ENCODE measurements at regions not wholly inside any gene's neighbourhood (a gene's known extent, or its start where the extent isn't known, plus 50 kb on each side); places are given as distances from the start of the nearest gene placed in this dataset.
A peak's percentile ranks its signal among the peaks of the same experiment; 100 is the strongest.
"Not testable (repeated sequence)": the region's sequence is repeated elsewhere in the genome, so short reads cannot be mapped to it uniquely, and the experiment has no call there.

DNA sequence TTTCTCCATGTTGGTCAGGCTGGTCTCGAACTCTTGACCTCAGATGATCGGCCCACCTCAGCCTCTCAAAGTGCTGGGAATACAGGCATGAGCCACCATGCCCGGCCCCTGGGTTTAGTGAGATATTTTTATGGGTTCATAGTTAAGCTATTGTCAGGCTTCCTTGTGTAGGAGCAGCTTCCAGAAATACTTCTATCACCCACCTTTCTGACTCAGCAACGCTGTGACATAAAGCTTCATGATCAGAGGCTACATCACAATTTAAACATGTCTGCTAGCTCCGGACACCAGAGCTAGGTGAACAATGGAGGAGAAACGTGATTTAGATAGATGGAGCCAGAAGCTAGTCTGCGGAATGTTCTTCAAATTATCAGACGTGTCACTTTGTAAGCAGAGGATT is 295.8 kb upstream of the LYZL1 start:
- WGBS: 85% methylated on average over 8 of the region's 8 CpGs
- H3K36me3 ChIP-seq: no peaks in the 10 kb centered on the region
- H3K4me1 ChIP-seq: peaks cover 0 to 6% (median 0%) of the 10 kb centered on the region in 4 donors
- H3K9me3 ChIP-seq: no peaks in the 10 kb centered on the region
- DNase-seq (ENCODE audit: extremely low spot score): peak; percentile 66
- no peaks in the 10 kb centered on the region for H3K27me3 ChIP-seq
- no peak for TF ChIP-seq POLR2AphosphoS5 (IDR thresholded peaks at IDR 0.05)
- TF ChIP-seq POLR2A (IDR thresholded peaks at IDR 0.05; ENCODE audit: low read depth): no peak
- TF ChIP-seq EP300 (IDR thresholded peaks at IDR 0.05): no peak
- no peak for TF ChIP-seq CTCF (IDR thresholded peaks at IDR 0.05)
- H3K4me3 ChIP-seq: no peak overlapping the region
- intact Hi-C loops (cut with DNase I): loop anchor here (5.0 kb wide), 1 partner anchor 316 kb away; the partner anchor contains the start of gene BAMBI
- H3K27ac ChIP-seq (replicated peaks in 1 of 4): no peak overlapping the region

DNA sequence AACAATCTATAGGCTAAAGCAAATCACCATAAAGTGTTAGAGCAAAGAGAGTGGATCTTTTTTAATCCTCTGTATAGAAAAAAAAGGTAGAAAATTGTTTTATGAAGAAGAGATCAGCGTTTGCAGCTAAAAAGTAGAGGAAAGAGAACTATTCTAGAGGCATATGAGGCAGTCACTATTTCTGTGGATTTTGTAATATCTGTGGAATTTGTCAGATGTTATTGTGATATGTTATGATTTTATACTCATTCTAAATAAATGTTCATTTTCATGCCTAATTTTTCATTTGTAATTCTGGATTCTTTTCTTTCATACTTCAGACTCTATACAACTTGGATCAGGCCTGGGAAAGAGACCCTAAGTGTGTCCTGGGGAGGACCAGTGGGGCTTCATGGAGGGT is 295.0 kb upstream of the LYZL1 start:
- WGBS: 74% methylated on average over 1 of the region's 1 CpG
- no peak overlapping the region for H3K4me3 ChIP-seq
- H3K9me3 ChIP-seq: no peaks in the 10 kb centered on the region
- no peaks in the 10 kb centered on the region for H3K36me3 ChIP-seq
- no peaks in the 10 kb centered on the region for H3K27me3 ChIP-seq
- no peak for TF ChIP-seq POLR2A (IDR thresholded peaks at IDR 0.05; ENCODE audit: low read depth)
- TF ChIP-seq POLR2AphosphoS5 (IDR thresholded peaks at IDR 0.05): no peak
- TF ChIP-seq CTCF (IDR thresholded peaks at IDR 0.05): no peak
- TF ChIP-seq EP300 (IDR thresholded peaks at IDR 0.05): no peak
- no peak overlapping the region for H3K27ac ChIP-seq (replicated peaks in 1 of 4)
- intact Hi-C loops (cut with DNase I): loop anchor here (5.0 kb wide), 1 partner anchor 317 kb away; the partner anchor contains the start of gene BAMBI
- DNase-seq (ENCODE audit: extremely low spot score): no peak
- H3K4me1 ChIP-seq: peaks cover 0 to 6% (median 0%) of the 10 kb centered on the region in 4 donors

DNA sequence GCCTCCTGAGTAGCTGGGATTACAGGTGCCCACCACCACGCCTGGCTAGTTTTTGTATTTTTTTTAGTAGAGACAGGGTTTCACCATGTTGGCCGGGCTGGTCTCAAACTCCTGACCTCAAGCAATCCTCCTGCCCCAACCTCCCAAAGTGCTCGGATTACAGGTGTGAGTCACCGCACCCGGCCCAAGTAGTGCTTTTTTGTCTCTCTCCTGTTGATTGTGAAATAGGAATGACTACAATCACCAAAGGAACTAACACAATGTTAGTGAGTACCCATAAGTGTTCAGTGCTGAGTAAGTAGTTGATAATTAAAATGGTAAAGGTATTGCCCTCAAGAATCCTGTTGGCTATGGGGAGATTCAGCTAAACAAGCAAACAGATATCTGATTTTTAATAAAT is 294.1 kb upstream of the LYZL1 start:
- H3K4me1 ChIP-seq; H3K9me3 ChIP-seq; H3K36me3 ChIP-seq; H3K4me3 ChIP-seq; H3K27ac ChIP-seq (replicated peaks in 1 of 4); H3K27me3 ChIP-seq; DNase-seq (ENCODE audit: extremely low spot score): not testable (repeated sequence)
- 96% methylated on average over 5 of the region's 5 CpGs for WGBS
- intact Hi-C loops (cut with DNase I): loop anchor here (5.0 kb wide), 1 partner anchor 318 kb away; the partner anchor contains the start of gene BAMBI

DNA sequence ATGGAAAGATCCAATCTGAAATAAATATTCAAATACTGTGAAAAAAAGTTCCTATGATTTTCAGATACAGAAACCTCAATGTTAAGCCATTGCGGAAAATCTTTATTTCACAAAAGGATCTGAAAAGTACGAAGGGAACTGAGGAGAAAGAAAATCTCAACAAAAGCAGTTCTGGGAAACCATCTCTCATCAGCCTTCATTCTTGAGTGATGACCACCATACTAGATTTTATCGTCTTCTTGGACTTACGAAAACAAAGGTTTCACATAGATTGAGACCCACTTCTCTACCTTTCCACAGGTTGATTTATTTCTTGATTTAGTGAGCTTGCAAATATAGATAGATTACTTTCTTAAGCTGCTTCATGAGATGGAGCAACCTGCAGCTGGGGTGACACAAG is 293.4 kb upstream of the LYZL1 start:
- DNase-seq (ENCODE audit: extremely low spot score): no peak
- H3K4me1 ChIP-seq: peaks cover 0 to 6% (median 0%) of the 10 kb centered on the region in 4 donors
- H3K4me3 ChIP-seq: no peak overlapping the region
- WGBS: 92% methylated on average over 4 of the region's 4 CpGs
- intact Hi-C loops (cut with DNase I): no loop called here
- H3K27ac ChIP-seq (replicated peaks in 1 of 4): no peak overlapping the region
- no peaks in the 10 kb centered on the region for H3K9me3 ChIP-seq
- H3K36me3 ChIP-seq: no peaks in the 10 kb centered on the region
- TF ChIP-seq EP300 (IDR thresholded peaks at IDR 0.05): no peak
- TF ChIP-seq POLR2AphosphoS5 (IDR thresholded peaks at IDR 0.05): no peak
- TF ChIP-seq POLR2A (IDR thresholded peaks at IDR 0.05; ENCODE audit: low read depth): no peak
- TF ChIP-seq CTCF (IDR thresholded peaks at IDR 0.05): no peak
- no peaks in the 10 kb centered on the region for H3K27me3 ChIP-seq

GRCh38 chr10:28996345-28996744 is 292.5 kb upstream of the LYZL1 start:
- H3K4me3 ChIP-seq: no peak overlapping the region
- no peak for TF ChIP-seq CTCF (IDR thresholded peaks at IDR 0.05)
- no peak for TF ChIP-seq EP300 (IDR thresholded peaks at IDR 0.05)
- TF ChIP-seq POLR2AphosphoS5 (IDR thresholded peaks at IDR 0.05): no peak
- no peak for TF ChIP-seq POLR2A (IDR thresholded peaks at IDR 0.05; ENCODE audit: low read depth)

More at GRCh38 chr10:28996345-28996744, 292.5 kb upstream of the LYZL1 start:
- H3K27ac ChIP-seq (replicated peaks in 1 of 4): no peak overlapping the region
- H3K27me3 ChIP-seq: no peaks in the 10 kb centered on the region
- peaks cover 0 to 2% (median 0%) of the 10 kb centered on the region in 4 donors for H3K4me1 ChIP-seq
- WGBS: 95% methylated on average over 6 of the region's 6 CpGs
- H3K9me3 ChIP-seq: no peaks in the 10 kb centered on the region
- no peak for DNase-seq (ENCODE audit: extremely low spot score)
- no peaks in the 10 kb centered on the region for H3K36me3 ChIP-seq
- intact Hi-C loops (cut with DNase I): no loop called here
